Vagina (tissue), 2 donors: ENCODE measurements at regions not wholly inside any gene's neighbourhood (a gene's known extent, or its start where the extent isn't known, plus 50 kb on each side); places are given as distances from the start of the nearest gene placed in this dataset.

Source experiments
- POLR2A ChIP-seq, 2 donors: fragments of 450-650 bp; IDR thresholded peaks; one replicate each; pipeline ENCODE4 v1.6.1; 2017; ENCODE audit warnings: antibody characterized with exemption in 2 of 2, mild to moderate bottlenecking in 2 of 2, moderate library complexity in 2 of 2
- POLR2AphosphoS5 ChIP-seq, 2 donors: sonication (generic); formaldehyde crosslinking; IDR thresholded peaks; one replicate each; pipeline ENCODE4 v1.9.0; 2017; ENCODE audit warnings: antibody characterized with exemption in 2 of 2, mild to moderate bottlenecking in 2 of 2, low read depth in 1 of 2; ENCODE audit not compliant: insufficient read depth in 1 of 2
- TF ChIP-seq, protein P1 (sequence below), 3 experiments: fragments of 450-650 bp in 2 of 3; fragments of 200-600 bp in 1 of 3; sonication (generic) in 1 of 3; IDR thresholded peaks; one replicate each; pipeline ENCODE4 v1.5.1; 2017 to 2019; ENCODE audit warnings: antibody characterized with exemption in 3 of 3, mild to moderate bottlenecking in 2 of 3, moderate library complexity in 2 of 3

DNA sequence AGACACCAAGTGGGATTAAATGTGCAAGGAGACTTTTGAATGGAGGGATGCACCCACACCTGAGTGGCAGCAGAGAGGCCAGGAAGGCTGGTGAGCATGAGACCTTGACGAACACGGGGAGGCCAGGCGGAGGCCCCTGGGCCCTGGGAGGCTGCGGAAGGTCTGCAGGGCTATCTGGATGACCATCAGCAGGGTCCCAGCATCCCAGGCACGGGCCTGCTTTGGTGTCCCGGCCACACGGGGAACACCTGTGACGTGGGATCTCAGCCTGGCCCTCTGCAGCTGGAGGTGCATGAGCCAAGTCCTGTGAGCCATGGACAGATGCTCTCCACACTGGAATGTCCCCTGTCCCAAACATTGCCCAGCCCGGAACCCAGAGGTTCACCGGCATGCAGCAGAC is 174.0 kb upstream of the FOXD4L5 start:
- TF ChIP-seq, protein P1, sequence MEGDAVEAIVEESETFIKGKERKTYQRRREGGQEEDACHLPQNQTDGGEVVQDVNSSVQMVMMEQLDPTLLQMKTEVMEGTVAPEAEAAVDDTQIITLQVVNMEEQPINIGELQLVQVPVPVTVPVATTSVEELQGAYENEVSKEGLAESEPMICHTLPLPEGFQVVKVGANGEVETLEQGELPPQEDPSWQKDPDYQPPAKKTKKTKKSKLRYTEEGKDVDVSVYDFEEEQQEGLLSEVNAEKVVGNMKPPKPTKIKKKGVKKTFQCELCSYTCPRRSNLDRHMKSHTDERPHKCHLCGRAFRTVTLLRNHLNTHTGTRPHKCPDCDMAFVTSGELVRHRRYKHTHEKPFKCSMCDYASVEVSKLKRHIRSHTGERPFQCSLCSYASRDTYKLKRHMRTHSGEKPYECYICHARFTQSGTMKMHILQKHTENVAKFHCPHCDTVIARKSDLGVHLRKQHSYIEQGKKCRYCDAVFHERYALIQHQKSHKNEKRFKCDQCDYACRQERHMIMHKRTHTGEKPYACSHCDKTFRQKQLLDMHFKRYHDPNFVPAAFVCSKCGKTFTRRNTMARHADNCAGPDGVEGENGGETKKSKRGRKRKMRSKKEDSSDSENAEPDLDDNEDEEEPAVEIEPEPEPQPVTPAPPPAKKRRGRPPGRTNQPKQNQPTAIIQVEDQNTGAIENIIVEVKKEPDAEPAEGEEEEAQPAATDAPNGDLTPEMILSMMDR (IDR thresholded peaks at IDR 0.05), result no peak
- no peak for TF ChIP-seq POLR2AphosphoS5 (IDR thresholded peaks at IDR 0.05; ENCODE audit: insufficient read depth in 1 of 2, low read depth in 1 of 2)
- TF ChIP-seq POLR2A (IDR thresholded peaks at IDR 0.05), result no peak
